DMS53 treated with DMSO at 0.1 percent for 48 hours (cell line): ENCODE measurements at regions not wholly inside any gene's neighbourhood (a gene's known extent, or its start where the extent isn't known, plus 50 kb on each side); places are given as distances from the start of the nearest gene placed in this dataset.
"Not testable (repeated sequence)": the region's sequence is repeated elsewhere in the genome, so short reads cannot be mapped to it uniquely, and the experiment has no call there.

Experiments used
- DNase-seq: peaks from one replicate; lab custom pipeline; 2025; ENCODE audit not compliant: unreplicated experiment; lab: John Stamatoyannopoulos, UW

DNA sequence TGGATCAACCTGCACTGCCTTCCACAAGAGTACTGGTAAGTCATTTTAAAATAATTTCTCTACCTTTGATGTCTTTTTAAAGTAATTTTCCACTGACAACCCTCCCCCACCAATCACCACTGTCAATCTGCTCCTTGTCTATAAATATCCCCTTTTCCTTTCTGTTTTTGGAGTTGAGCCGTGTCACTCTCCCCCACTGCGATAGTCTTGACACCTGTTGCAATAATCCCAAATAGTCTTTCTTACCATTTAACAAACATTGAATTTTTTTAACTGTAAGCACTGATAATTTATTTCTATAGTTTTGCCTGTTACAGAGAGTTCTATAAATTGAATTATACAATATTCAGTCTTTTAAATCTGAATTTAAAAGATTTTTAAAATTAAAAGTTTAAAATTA is 420.9 kb downstream of the COL11A1 start:
- no peak for DNase-seq

DNA sequence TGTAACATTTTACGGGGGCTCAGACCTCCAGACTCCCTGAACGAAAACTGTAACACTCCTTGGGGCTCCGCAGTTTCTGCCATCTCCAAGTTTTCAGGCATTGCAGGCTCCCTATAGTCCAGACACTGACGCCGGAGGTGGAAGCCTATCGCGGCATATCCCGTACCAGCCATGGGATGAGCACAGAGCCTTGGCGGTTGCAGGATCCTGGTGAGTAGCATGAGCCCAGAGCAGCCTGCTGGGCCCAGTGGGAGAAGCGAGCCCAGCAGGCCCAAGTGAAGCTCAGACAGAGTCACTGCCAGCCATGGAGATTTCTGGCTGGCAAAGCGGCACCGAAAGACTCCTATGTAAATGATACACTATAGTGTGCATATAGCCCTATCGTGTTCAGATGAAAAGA is 446.8 kb downstream of the COL11A1 start:
- DNase-seq, result no peak

DNA sequence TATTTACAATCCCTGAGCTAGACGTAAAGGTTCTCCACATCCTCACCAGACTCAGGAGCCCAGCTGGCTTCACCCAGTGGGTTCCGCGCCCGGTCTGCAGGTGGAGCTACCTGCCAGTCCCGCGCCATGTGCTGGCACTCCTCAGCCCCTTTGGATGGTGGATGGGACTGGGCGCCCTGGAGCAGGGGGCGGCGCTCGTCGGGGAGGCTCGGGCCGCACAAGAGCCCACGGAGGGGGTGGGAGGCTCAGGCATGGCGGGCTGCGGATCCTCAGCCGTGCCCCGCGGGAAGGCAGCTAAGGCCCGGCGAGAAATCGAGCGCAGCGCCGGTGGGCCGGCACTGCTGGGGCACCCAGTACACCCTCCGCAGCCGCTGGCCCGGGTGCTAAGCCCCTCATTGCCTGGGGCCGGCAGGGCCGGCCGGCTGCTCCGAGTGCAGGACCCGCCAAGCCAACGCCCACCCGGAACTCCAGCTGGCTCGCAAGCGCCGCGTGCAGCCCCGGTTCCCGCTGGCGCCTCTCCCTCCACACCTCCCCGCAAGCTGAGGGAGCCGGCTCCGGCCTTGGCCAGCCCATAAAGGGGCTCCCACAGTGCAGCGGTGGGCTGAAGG is 448.3 kb downstream of the COL11A1 start:
- not testable (repeated sequence) for DNase-seq

DNA sequence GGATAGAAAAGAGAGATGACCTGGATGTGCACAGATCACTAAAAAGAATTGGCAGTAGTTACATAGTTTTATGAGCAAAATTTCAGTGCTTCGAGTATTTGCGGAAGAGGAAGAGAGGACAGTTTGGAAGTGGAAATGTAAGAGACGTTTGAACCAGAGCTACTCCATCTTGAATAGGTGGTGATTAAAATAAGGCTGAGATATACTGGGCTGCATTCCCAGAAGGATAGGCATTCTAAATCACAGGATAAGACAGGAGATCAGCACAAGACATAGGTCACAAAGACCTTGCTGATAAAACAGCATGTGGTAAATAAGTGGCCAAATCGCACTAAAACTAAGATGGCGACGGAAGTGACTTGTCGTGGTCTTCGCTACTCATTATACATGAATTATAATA is 453.3 kb downstream of the COL11A1 start:
- DNase-seq, result no peak

- no peak for DNase-seq
Measured at GRCh38 chr1:102640872-102641271, 467.4 kb downstream of the COL11A1 start.

DNA sequence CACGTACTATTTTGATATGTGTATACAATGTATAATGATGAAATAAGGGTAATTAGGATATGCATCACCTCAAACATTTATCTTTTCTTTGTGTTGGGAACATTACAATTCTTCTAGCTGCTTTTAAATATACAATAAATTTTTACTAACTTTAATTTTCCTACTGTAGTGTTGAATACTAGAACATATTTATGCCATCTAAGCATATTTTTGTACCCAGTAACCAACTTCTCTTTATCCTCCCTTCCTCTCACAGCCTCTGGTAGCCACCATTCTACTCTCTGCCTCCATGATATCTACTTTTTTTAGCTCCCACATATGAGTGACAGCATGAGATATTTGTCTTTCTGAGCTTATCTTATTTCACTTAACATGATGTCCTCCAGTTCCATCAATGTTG is 468.0 kb downstream of the COL11A1 start:
- DNase-seq, result no peak

GRCh38 chr1:102631691-102632090 is 476.6 kb downstream of the COL11A1 start:
- no peak for DNase-seq

DNA sequence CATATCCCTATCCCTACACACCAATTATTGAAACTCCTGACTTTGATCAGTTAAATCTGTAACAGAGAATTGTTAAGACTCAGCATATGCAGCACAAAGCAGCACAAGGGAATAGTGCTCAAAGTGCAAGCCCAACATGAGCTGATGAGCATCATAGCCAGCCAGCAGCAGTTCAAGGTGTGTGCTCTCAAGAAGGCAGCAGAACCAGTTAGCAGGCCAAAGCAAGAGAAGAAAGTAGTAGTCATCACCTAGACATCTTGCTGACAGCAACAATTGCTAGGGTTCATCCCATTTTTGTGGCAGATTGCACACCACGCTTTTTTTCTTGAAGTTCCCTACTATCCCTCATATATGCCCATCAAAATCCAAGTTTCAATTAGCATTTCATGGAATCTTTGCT is 478.3 kb downstream of the COL11A1 start:
- no peak for DNase-seq

GRCh38 chr1:102628109-102628613 is 480.2 kb downstream of the COL11A1 start:
- peak; percentile 89 for DNase-seq

- no peak for DNase-seq
Measured at GRCh38 chr1:102627145-102627544, 481.2 kb downstream of the COL11A1 start.

DNA sequence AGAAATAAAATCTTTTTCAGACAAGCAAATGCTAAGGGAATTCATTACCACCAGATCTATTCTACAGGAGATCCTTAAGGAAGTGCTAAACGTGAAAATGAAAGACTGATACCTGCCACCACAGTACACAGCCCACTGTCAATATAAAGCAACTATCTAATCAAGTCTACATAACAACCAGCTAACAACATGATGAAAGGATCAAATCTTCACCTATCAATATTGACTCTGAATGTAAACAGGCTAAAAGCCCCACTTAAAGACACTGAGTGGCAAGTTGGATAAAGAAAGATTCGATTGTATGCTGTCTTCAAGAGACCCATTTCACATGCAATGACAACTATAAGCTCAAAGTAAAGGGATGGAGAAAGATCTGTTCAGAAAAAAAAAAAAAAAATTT is 492.4 kb downstream of the COL11A1 start:
- no peak for DNase-seq

DNA sequence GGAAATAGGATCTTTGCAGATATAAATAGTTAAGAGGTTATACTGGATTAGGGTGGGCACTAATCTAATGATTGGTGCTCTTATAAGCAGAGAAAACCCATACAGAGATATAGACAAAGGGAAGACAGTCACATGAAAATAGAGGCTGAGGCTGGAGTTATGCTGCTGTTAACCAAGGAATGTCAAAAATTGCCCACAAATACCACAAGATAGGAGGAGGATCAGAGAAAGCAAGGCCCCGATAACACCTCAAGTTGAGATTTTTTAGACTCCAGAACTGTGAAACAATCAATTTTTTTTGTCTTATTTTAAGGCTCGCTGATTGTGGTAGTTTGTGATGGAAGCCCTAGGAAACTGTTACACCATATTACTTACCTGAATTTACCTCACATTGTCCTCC is 513.2 kb downstream of the COL11A1 start:
- DNase-seq, result no peak

GRCh38 chr1:102593276-102593675 is 515.0 kb downstream of the COL11A1 start:
- DNase-seq, result peak; percentile 59

DNA sequence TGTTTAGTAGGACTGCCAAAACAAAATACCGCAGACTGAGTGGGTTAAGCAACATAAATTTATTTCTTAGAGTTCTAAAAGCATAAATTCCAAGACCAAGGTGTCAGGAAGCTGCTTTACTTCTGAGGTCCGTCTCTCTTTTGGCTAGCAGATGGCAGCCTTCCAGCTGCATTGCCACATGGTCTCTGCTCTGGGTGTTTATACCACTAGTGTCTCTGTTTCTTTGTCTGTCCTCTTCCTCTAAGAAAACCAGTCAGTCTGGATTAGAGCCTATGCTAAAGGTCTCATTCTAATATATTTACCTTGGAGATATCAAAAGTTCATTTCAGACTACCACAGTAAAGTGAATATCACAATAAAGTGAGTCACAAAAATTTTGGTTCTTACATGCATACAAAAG is 519.8 kb downstream of the COL11A1 start:
- DNase-seq, result peak; percentile 88

DNA sequence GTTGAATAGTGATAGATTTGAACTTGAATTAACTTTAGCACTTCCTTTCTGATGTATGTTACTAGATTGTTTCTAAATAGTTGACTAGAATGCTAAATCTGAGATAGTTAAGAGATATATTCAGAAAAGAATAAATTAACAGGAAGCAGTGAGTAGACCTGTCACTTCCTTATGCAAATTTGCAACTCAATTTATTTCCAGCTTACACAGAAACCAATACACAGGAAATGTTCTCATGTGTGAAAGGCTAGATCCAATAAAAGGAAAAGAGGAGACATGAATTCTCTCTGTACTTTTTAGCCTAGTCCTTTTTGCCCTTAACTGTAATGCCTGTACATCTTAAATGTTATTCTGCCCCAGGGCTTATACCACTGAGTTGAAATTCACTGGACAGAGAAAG is 522.3 kb downstream of the COL11A1 start:
- no peak for DNase-seq

DNA sequence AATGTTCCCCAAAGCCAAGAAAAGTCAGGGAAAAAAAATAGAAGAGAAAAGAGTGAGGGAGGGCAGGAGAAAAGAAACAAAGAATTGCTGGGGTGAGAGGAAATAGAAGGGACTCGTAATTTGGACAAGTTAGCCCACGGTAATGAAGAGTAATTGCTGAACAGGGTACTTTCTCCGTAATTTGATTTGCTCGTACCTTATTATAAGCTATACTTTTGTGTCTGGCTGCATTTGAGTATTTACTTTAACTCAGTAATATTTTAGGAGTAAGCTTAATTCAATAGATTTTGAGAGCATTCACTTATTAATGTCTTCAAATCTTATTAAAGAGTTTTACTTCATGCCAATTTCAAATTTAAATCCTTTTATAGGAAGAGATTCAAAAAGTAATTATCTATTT is 527.5 kb downstream of the COL11A1 start:
- DNase-seq, result no peak

DNA sequence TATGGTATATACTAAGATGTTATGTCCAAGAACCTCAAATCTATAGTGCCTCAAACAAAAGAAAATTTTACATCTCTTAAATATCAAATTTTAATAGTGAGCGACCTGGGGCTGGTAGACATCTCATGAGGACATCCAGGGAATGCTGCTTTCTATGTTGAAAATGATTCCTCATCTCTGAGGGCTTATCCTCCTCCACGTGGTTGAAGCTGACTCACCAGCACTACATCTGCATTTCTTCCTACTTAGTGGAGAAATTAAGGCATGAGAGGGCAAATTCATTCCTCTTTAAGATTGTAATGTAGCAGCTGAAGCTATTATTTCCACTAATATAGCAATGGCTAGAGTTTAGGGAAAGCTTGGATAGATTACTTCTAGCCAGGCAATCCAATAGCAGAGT is 529.5 kb downstream of the COL11A1 start:
- DNase-seq, result no peak

DNA sequence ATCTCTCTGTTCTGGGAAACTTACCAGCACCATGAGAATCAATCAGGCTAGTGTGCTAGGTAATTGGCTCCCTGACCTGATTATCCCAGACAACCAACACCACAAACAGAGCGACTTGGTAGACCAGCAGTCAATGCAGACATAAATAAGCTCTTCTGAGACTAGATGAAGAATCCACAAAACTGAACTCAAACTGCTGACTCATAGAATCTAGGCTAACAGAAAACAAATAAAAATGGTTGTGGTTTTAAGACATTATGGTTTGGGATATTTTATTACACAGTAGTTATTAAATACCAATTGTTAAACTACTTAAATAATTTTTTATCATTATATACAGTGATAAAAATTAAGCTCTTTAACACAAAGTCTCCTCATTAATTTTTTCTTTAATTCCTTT is 535.7 kb downstream of the COL11A1 start:
- no peak for DNase-seq

- no peak for DNase-seq
Measured at GRCh38 chr1:102566182-102566581, 542.1 kb downstream of the COL11A1 start.

DNA sequence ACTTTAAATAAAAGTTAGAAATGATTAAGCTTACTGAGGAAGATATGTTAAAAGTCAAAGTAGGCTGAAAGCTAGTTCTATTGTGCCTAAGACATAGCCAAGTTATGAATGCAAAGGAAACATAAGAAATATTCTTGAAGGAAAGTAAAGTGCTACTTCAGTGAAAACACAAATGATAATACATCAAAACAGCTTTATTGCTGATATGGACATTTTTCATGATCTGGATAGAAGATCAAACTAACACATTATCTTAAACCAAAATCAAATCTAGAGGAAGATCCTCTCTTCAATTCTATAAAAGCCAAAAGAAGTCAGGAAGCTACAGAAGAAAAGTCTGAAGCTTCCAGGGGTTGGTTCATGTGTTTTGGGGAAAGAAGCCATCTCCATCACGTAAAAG is 545.9 kb downstream of the COL11A1 start:
- no peak for DNase-seq

DNA sequence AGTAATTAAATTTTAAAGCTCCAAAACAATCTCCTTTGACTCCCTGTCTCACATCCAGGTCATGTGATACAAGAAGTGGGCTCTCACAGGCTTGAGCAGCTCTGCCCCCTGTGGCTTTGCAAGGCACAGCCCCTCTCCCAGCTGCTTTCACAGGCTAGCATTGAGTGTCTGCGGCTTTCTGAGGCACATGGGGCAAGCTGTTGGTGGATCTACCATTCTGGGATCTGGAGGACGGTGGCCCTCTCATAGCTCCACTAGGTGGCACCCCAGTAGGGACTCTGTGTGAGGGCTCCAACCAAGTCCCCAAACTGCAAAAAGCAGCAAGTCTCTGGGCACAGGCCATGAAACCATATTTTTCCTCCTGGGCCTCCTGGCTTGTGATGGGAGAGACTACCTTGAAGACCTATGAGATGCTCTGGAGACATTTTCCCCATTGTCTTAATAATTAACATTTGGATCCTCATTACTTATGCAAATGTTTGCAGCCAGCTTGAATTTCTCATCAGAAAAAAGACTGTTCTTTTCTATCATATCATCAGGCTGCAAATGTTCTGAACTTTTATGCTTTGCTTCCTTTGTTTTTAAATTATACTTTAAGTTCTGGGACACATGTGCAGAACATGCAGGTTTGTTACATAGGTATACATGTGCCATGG is 554.1 kb upstream of the OLFM3 start:
- DNase-seq, result peak; percentile 72

DNA sequence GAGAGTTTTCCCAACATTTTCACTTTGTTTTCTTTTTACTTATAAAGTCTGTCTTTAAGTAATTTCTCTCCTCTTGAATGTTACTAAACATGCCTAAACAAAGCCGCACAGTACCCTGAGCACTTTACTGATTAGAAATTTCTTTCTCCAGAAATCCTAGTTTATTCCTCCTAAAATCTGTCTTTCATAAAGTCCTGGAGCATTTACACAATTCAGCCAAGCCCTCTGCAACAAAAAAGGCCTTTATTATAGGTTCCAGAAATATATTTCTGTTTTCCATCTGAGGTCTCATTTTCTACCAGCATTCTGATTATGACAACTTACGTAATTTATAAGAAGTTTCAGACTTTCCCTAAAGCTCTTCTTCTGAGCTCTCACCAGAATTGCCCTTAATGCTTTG is 549.5 kb upstream of the OLFM3 start:
- no peak for DNase-seq
